ENCODE measurements at regions not wholly inside any gene's neighbourhood (a gene's known extent, or its start where the extent isn't known, plus 50 kb on each side); places are given as distances from the start of the nearest gene placed in this dataset.

GRCh38 chr5:58403822-58404433 lies 56.0 kb downstream of the PLK2 start:
- DNase-seq = no peak

- DNase-seq = no peak
Measured at GRCh38 chr5:58401701-58402100, 58.2 kb downstream of the PLK2 start.

- DNase-seq = no peak
Measured at GRCh38 chr5:58400737-58401136, 59.1 kb downstream of the PLK2 start.

GRCh38 chr5:58399951-58400350 lies 59.9 kb downstream of the PLK2 start:
- no peak for DNase-seq

- DNase-seq = no peak
Measured at GRCh38 chr5:58394339-58394738, 65.5 kb downstream of the PLK2 start.

GRCh38 chr5:58393716-58394115 lies 66.2 kb downstream of the PLK2 start:
- no peak for DNase-seq

GRCh38 chr5:58392496-58392895 lies 67.4 kb downstream of the PLK2 start:
- no peak for DNase-seq

GRCh38 chr5:58383448-58383847 lies 76.4 kb downstream of the PLK2 start:
- no peak for DNase-seq

- no peak for DNase-seq
Measured at GRCh38 chr5:58382131-58382534, 77.8 kb downstream of the PLK2 start.

- no peak for DNase-seq
Measured at GRCh38 chr5:58381566-58381965, 78.3 kb downstream of the PLK2 start.

- no peak for DNase-seq
Measured at GRCh38 chr5:58380655-58381054, 79.2 kb downstream of the PLK2 start.

GRCh38 chr5:58378613-58379390 lies 81.1 kb downstream of the PLK2 start:
- no peak for DNase-seq

- DNase-seq = no peak
Measured at GRCh38 chr5:58370606-58371005, 89.3 kb downstream of the PLK2 start.

GRCh38 chr5:58369513-58370190 lies 90.2 kb downstream of the PLK2 start:
- DNase-seq = no peak

- DNase-seq = no peak
Measured at GRCh38 chr5:58366461-58366860, 93.4 kb downstream of the PLK2 start.

- no peak for DNase-seq
Measured at GRCh38 chr5:58365791-58366190, 94.1 kb downstream of the PLK2 start.

GRCh38 chr5:58363461-58364249 lies 96.2 kb downstream of the PLK2 start:
- DNase-seq = no peak

GRCh38 chr5:58362135-58362534 lies 97.8 kb downstream of the PLK2 start:
- DNase-seq = no peak

- DNase-seq = no peak
Measured at GRCh38 chr5:58360794-58361193, 99.1 kb downstream of the PLK2 start.

- DNase-seq = no peak
Measured at GRCh38 chr5:58359981-58360380, 99.9 kb downstream of the PLK2 start.

- DNase-seq = no peak
Measured at GRCh38 chr5:58358501-58359178, 101.2 kb downstream of the PLK2 start.

GRCh38 chr5:58357799-58358500 lies 101.9 kb downstream of the PLK2 start:
- no peak for DNase-seq
